Lower leg skin (tissue), 4 donors: ENCODE measurements at regions not wholly inside any gene's neighbourhood (a gene's known extent, or its start where the extent isn't known, plus 50 kb on each side); places are given as distances from the start of the nearest gene placed in this dataset.

Experiments
- DNase-seq, 2 donors: peaks; one replicate each; pipeline ENCODE4 v3.0.0-alpha.2; 2019; ENCODE audit warnings: low spot score in 2 of 2
- H3K4me3 ChIP-seq: fragments of 200-600 bp; sonication (generic); 2 replicates; pipeline ENCODE4 v1.5.1; 2017; ENCODE audit warnings: mild to moderate bottlenecking, low read depth; ENCODE audit not compliant: poor library complexity, severe bottlenecking
- CTCF ChIP-seq, 3 donors: fragments of 450-650 bp; IDR thresholded peaks; one replicate each; pipeline ENCODE4 v1.5.1; 2016; ENCODE audit warnings: antibody characterized with exemption in 3 of 3, mild to moderate bottlenecking in 3 of 3, moderate library complexity in 2 of 3
- POLR2A ChIP-seq, 2 donors: fragments of 450-650 bp; IDR thresholded peaks; one replicate each; pipeline ENCODE4 v1.6.1; 2016 to 2017; ENCODE audit warnings: antibody characterized with exemption in 2 of 2, mild to moderate bottlenecking in 1 of 2, moderate library complexity in 1 of 2
- WGBS, 2 donors: methylation state at CpG; one replicate each; pipeline ENCODE4 v1.1.5; 2018; 5-methylcytosine and 5-hydroxymethylcytosine counted together
- intact Hi-C: fragments of 100-400 bp; cut with DNase I; formaldehyde crosslinking; loops from one replicate; pipeline ENCODE4 v1.15.0; 2023; ENCODE audit warnings: low total_unique reads

GRCh38 chr2:217414429-217414828 lies 554.6 kb upstream of the TNP1 start:
- no peak overlapping the region for H3K4me3 ChIP-seq
- TF ChIP-seq CTCF (IDR thresholded peaks at IDR 0.05) (no peak), POLR2A (IDR thresholded peaks at IDR 0.05) (no peak)
- no peak for DNase-seq
- WGBS, 2 donors, result 66 to 81% methylated on average over 4 of the region's 4 CpGs
- intact Hi-C loops, result no loop called here

- WGBS, 2 donors, result 43 to 44% methylated on average over 5 of the region's 5 CpGs
- H3K4me3 ChIP-seq, result no peak overlapping the region
- TF ChIP-seq POLR2A (IDR thresholded peaks at IDR 0.05), result no peak
- no peak for TF ChIP-seq CTCF (IDR thresholded peaks at IDR 0.05)
- peak in 1 of 2 donors; percentile 71 for DNase-seq
- intact Hi-C loops, result no loop called here
Measured at GRCh38 chr2:217413193-217413592, 553.3 kb upstream of the TNP1 start.

- WGBS, 2 donors, result 28 to 39% methylated on average over 4 of the region's 4 CpGs
- TF ChIP-seq POLR2A (IDR thresholded peaks at IDR 0.05) (no peak), CTCF (IDR thresholded peaks at IDR 0.05) (no peak)
- no peak for DNase-seq
- intact Hi-C loops, result no loop called here
- H3K4me3 ChIP-seq, result no peak overlapping the region
Measured at GRCh38 chr2:217412721-217413120, 552.9 kb upstream of the TNP1 start.

- TF ChIP-seq CTCF (IDR thresholded peaks at IDR 0.05), result no peak
- TF ChIP-seq POLR2A (IDR thresholded peaks at IDR 0.05), result no peak
- no peak overlapping the region for H3K4me3 ChIP-seq
- no peak for DNase-seq
- intact Hi-C loops, result no loop called here
Measured at GRCh38 chr2:217412277-217412676, 552.4 kb upstream of the TNP1 start.

GRCh38 chr2:217410681-217410960 lies 550.8 kb upstream of the TNP1 start:
- DNase-seq, result no peak
- WGBS, 2 donors, result 73 to 76% methylated on average over 2 of the region's 2 CpGs
- no peak overlapping the region for H3K4me3 ChIP-seq
- intact Hi-C loops, result no loop called here
- TF ChIP-seq POLR2A (IDR thresholded peaks at IDR 0.05), result no peak
- no peak for TF ChIP-seq CTCF (IDR thresholded peaks at IDR 0.05)

GRCh38 chr2:217409949-217410680 lies 550.3 kb upstream of the TNP1 start:
- intact Hi-C loops, result no loop called here
- no peak overlapping the region for H3K4me3 ChIP-seq
- WGBS, 2 donors, result 57 to 65% methylated on average over 2 of the region's 2 CpGs
- DNase-seq, result no peak
- TF ChIP-seq POLR2A (IDR thresholded peaks at IDR 0.05) (no peak), CTCF (IDR thresholded peaks at IDR 0.05) (no peak)
